ENCODE measurements at regions not wholly inside any gene's neighbourhood (a gene's known extent, or its start where the extent isn't known, plus 50 kb on each side); places are given as distances from the start of the nearest gene placed in this dataset.

DNA sequence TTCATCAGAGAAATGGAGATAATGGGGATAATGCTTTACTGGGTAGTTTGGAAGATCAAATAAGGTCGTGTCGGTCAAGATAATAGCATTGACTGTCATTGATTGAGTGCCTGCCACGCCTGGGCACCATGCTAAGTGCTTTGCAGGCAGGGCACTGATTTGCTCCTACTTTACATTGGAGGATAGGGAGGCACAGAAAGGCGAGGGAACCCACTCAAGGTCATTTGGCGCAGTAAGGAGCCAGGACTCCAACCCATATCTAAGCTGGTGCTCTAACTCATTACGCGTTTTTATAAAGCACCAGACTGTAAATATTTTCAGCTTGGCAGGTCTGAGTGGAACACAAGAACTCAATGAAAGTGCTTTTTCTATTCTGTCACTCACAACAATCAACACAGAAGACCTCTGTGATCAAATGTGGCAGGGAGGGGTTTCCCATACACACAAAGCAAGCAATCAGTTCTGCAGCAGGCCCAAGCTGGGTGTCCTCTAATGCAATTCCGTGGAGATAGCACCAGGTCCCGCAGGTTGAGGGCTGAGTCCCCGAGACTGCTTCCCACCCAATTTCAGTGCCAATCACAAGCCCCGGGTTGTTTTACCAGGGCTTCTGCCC lies 373.6 kb downstream of the CDH26 start:
- TF ChIP-seq POLR2AphosphoS5 (IDR thresholded peaks at IDR 0.05; ENCODE audit: low read depth, low read length), result no peak
- TF ChIP-seq, protein P1, sequence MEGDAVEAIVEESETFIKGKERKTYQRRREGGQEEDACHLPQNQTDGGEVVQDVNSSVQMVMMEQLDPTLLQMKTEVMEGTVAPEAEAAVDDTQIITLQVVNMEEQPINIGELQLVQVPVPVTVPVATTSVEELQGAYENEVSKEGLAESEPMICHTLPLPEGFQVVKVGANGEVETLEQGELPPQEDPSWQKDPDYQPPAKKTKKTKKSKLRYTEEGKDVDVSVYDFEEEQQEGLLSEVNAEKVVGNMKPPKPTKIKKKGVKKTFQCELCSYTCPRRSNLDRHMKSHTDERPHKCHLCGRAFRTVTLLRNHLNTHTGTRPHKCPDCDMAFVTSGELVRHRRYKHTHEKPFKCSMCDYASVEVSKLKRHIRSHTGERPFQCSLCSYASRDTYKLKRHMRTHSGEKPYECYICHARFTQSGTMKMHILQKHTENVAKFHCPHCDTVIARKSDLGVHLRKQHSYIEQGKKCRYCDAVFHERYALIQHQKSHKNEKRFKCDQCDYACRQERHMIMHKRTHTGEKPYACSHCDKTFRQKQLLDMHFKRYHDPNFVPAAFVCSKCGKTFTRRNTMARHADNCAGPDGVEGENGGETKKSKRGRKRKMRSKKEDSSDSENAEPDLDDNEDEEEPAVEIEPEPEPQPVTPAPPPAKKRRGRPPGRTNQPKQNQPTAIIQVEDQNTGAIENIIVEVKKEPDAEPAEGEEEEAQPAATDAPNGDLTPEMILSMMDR (IDR thresholded peaks at IDR 0.05), result no peak
- TF ChIP-seq, protein P2, sequence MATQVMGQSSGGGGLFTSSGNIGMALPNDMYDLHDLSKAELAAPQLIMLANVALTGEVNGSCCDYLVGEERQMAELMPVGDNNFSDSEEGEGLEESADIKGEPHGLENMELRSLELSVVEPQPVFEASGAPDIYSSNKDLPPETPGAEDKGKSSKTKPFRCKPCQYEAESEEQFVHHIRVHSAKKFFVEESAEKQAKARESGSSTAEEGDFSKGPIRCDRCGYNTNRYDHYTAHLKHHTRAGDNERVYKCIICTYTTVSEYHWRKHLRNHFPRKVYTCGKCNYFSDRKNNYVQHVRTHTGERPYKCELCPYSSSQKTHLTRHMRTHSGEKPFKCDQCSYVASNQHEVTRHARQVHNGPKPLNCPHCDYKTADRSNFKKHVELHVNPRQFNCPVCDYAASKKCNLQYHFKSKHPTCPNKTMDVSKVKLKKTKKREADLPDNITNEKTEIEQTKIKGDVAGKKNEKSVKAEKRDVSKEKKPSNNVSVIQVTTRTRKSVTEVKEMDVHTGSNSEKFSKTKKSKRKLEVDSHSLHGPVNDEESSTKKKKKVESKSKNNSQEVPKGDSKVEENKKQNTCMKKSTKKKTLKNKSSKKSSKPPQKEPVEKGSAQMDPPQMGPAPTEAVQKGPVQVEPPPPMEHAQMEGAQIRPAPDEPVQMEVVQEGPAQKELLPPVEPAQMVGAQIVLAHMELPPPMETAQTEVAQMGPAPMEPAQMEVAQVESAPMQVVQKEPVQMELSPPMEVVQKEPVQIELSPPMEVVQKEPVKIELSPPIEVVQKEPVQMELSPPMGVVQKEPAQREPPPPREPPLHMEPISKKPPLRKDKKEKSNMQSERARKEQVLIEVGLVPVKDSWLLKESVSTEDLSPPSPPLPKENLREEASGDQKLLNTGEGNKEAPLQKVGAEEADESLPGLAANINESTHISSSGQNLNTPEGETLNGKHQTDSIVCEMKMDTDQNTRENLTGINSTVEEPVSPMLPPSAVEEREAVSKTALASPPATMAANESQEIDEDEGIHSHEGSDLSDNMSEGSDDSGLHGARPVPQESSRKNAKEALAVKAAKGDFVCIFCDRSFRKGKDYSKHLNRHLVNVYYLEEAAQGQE (IDR thresholded peaks at IDR 0.05; ENCODE audit: insufficient read depth in 1 of 2, low read depth in 2 of 2, low read length in 1 of 2), result no peak
- no peak for TF ChIP-seq SIN3A (IDR thresholded peaks at IDR 0.05; ENCODE audit: borderline replicate concordance, insufficient read depth, low read depth, low read length)
- no peak for TF ChIP-seq TCF7L2 (IDR thresholded peaks at IDR 0.05; ENCODE audit: low read depth, low read length)

Data from Panc1 (cell line).